GM23248 (cell line): ENCODE measurements at regions not wholly inside any gene's neighbourhood (a gene's known extent, or its start where the extent isn't known, plus 50 kb on each side); places are given as distances from the start of the nearest gene placed in this dataset.
"Not testable (repeated sequence)": the region's sequence is repeated elsewhere in the genome, so short reads cannot be mapped to it uniquely, and the experiment has no call there.

Experiments used
- DNase-seq: peaks from one replicate; pipeline ENCODE4 v3.0.0-alpha.2; 2015
- H2AFZ ChIP-seq: fragments of 200-600 bp; sonication (generic); 2 replicates; pipeline ENCODE4 v1.6.1; 2016; ENCODE audit warnings: antibody characterized with exemption
- H3F3A ChIP-seq: fragments of 200-600 bp; sonication (generic); 2 replicates; pipeline ENCODE4 v1.6.1; 2016; ENCODE audit warnings: mild to moderate bottlenecking, antibody characterized with exemption, mixed run types; ENCODE audit not compliant: insufficient read depth
- H3K27ac ChIP-seq: fragments of 200-600 bp; sonication (generic); 2 replicates; pipeline ENCODE4 v1.5.1; 2016; ENCODE audit warnings: mild to moderate bottlenecking
- H3K27me3 ChIP-seq: fragments of 200-600 bp; sonication (generic); replicated peaks from 2 replicates; pipeline ENCODE4 v1.6.1; 2016; ENCODE audit warnings: mild to moderate bottlenecking; ENCODE audit not compliant: insufficient read depth
- H3K36me3 ChIP-seq: fragments of 200-600 bp; sonication (generic); 2 replicates; pipeline ENCODE4 v1.6.1; 2016; ENCODE audit warnings: low read depth, mild to moderate bottlenecking
- H3K4me1 ChIP-seq: fragments of 200-600 bp; sonication (generic); 2 replicates; pipeline ENCODE4 v1.6.1; 2016; ENCODE audit warnings: mild to moderate bottlenecking; ENCODE audit not compliant: insufficient read depth
- H3K4me2 ChIP-seq: fragments of 200-600 bp; sonication (generic); one replicate; pipeline ENCODE4 v1.6.1; 2016; ENCODE audit warnings: mild to moderate bottlenecking; ENCODE audit not compliant: unreplicated experiment
- H3K4me3 ChIP-seq: fragments of 200-600 bp; sonication (generic); 2 replicates; pipeline ENCODE4 v1.5.1; 2016; ENCODE audit warnings: mild to moderate bottlenecking
- H3K79me2 ChIP-seq: fragments of 200-600 bp; sonication (generic); 2 replicates; pipeline ENCODE4 v1.6.1; 2016; ENCODE audit warnings: mild to moderate bottlenecking; ENCODE audit not compliant: insufficient read depth
- H3K9ac ChIP-seq: fragments of 200-600 bp; sonication (generic); 2 replicates; pipeline ENCODE4 v1.6.1; 2016; ENCODE audit warnings: mild to moderate bottlenecking
- H3K9me2 ChIP-seq: fragments of 200-600 bp; sonication (generic); 2 replicates; pipeline ENCODE4 v1.6.1; 2016; ENCODE audit warnings: mixed run types, mild to moderate bottlenecking, moderate library complexity; ENCODE audit not compliant: insufficient read depth
- H3K9me3 ChIP-seq: fragments of 200-600 bp; sonication (generic); one replicate; pipeline ENCODE4 v1.6.1; 2017; ENCODE audit warnings: low read depth
- H4K20me1 ChIP-seq: fragments of 200-600 bp; sonication (generic); 2 replicates; pipeline ENCODE4 v1.6.0; 2016; ENCODE audit not compliant: insufficient read depth
- EZH2 ChIP-seq: fragments of 200-600 bp; sonication (generic); IDR thresholded peaks from 2 replicates; pipeline ENCODE4 v1.6.1; 2018; ENCODE audit warnings: antibody characterized with exemption, mild to moderate bottlenecking; ENCODE audit not compliant: insufficient read depth, poor library complexity, severe bottlenecking
- EZH2phosphoT487 ChIP-seq: fragments of 200-600 bp; sonication (generic); IDR thresholded peaks from 2 replicates; pipeline ENCODE4 v1.6.1; 2018; ENCODE audit warnings: antibody characterized with exemption, moderate library complexity, mild to moderate bottlenecking, low read depth; ENCODE audit not compliant: insufficient read depth
- WGBS, 2 experiments: methylation state at CpG; one replicate each; pipeline ENCODE4 v1.1.6; 2015 to 2017; ENCODE audit warnings: low lambda C conversion rate in 2 of 2, low coverage in 1 of 2; ENCODE audit errors: missing lambda C conversion rate in 2 of 2; 5-methylcytosine and 5-hydroxymethylcytosine counted together
- in situ Hi-C: fragments of 300-500 bp; cut with MboI; formaldehyde crosslinking; loops from 2 replicates; pipeline ENCODE4 v1.15.0; 2020

- Histone ChIP-seq H3K27ac (no peak overlapping the region), H3K4me3 (no peak overlapping the region), H3K9me2 (no peaks in the 10 kb centered on the region), H3K9me3 (no peaks in the 10 kb centered on the region), H3K27me3 (no peaks in the 10 kb centered on the region), H2AFZ (no peak overlapping the region), H3K4me1 (no peaks in the 10 kb centered on the region), H3K36me3 (no peaks in the 10 kb centered on the region), H3K9ac (no peak overlapping the region), H3F3A (no peaks in the 10 kb centered on the region), H3K4me2 (no peak overlapping the region), H3K79me2 (no peaks in the 10 kb centered on the region), H4K20me1 (no peaks in the 10 kb centered on the region)
- 1% methylated on average over 3 of the region's 3 CpGs for WGBS, 2 experiments
- no peak for TF ChIP-seq EZH2phosphoT487
- no peak for TF ChIP-seq EZH2
- in situ Hi-C loops, result no loop called here
- DNase-seq, result no peak
Measured at GRCh38 chr10:56104487-56104886, 256.6 kb downstream of the ZWINT start.

GRCh38 chr10:56096226-56096517 is 264.9 kb downstream of the ZWINT start:
- Histone ChIP-seq H3K36me3 (no peaks in the 10 kb centered on the region), H3K4me1 (no peaks in the 10 kb centered on the region), H3K9me2 (no peaks in the 10 kb centered on the region), H3K9me3 (no peaks in the 10 kb centered on the region), H3K27me3 (no peaks in the 10 kb centered on the region), H3K9ac (no peak overlapping the region), H3K27ac (no peak overlapping the region), H3K4me3 (no peak overlapping the region), H3K4me2 (no peak overlapping the region), H3F3A (no peaks in the 10 kb centered on the region), H4K20me1 (no peaks in the 10 kb centered on the region), H2AFZ (no peak overlapping the region), H3K79me2 (no peaks in the 10 kb centered on the region)
- 7 to 21% methylated on average over 2 of the region's 2 CpGs for WGBS, 2 experiments
- DNase-seq, result no peak
- TF ChIP-seq EZH2phosphoT487 (no peak), EZH2 (no peak)
- in situ Hi-C loops, result no loop called here

GRCh38 chr10:56095506-56096225 is 265.4 kb downstream of the ZWINT start:
- no peaks in the 10 kb centered on the region for H3K9me3 ChIP-seq
- no peak overlapping the region for H3K9ac ChIP-seq
- H3K36me3 ChIP-seq, result no peaks in the 10 kb centered on the region
- H3K4me2 ChIP-seq, result no peak overlapping the region
- no peaks in the 10 kb centered on the region for H3K27me3 ChIP-seq
- H3K9me2 ChIP-seq, result no peaks in the 10 kb centered on the region
- TF ChIP-seq EZH2phosphoT487 (no peak), EZH2 (no peak)
- H3K27ac ChIP-seq, result no peak overlapping the region
- in situ Hi-C loops, result no loop called here
- 17 to 25% methylated on average over 16 of the region's 16 CpGs for WGBS, 2 experiments
- no peaks in the 10 kb centered on the region for H3F3A ChIP-seq
- no peak for DNase-seq
- H3K4me1 ChIP-seq, result no peaks in the 10 kb centered on the region
- no peaks in the 10 kb centered on the region for H4K20me1 ChIP-seq
- H3K4me3 ChIP-seq, result no peak overlapping the region
- H3K79me2 ChIP-seq, result no peaks in the 10 kb centered on the region
- no peak overlapping the region for H2AFZ ChIP-seq

GRCh38 chr10:56093645-56094044 is 267.4 kb downstream of the ZWINT start:
- H3K4me2 ChIP-seq, H4K20me1 ChIP-seq, DNase-seq, H2AFZ ChIP-seq, H3K36me3 ChIP-seq, H3K9ac ChIP-seq, H3F3A ChIP-seq, H3K79me2 ChIP-seq, H3K4me1 ChIP-seq, H3K4me3 ChIP-seq, H3K9me3 ChIP-seq, in situ Hi-C loops, H3K27me3 ChIP-seq, H3K27ac ChIP-seq, H3K9me2 ChIP-seq: not testable (repeated sequence)

GRCh38 chr10:56091872-56092271 is 269.2 kb downstream of the ZWINT start:
- H3K9me2 ChIP-seq, result no peaks in the 10 kb centered on the region
- H4K20me1 ChIP-seq, result no peaks in the 10 kb centered on the region
- in situ Hi-C loops, result no loop called here
- no peak overlapping the region for H3K9ac ChIP-seq
- DNase-seq, result no peak
- H3K27me3 ChIP-seq, result no peaks in the 10 kb centered on the region
- no peaks in the 10 kb centered on the region for H3K4me1 ChIP-seq
- H3K9me3 ChIP-seq, result no peaks in the 10 kb centered on the region
- H3F3A ChIP-seq, result no peaks in the 10 kb centered on the region
- H3K27ac ChIP-seq, result no peak overlapping the region
- H3K4me2 ChIP-seq, result no peak overlapping the region
- H3K79me2 ChIP-seq, result no peaks in the 10 kb centered on the region
- no peak overlapping the region for H2AFZ ChIP-seq
- no peak for TF ChIP-seq EZH2
- no peak for TF ChIP-seq EZH2phosphoT487
- no peak overlapping the region for H3K4me3 ChIP-seq
- H3K36me3 ChIP-seq, result no peaks in the 10 kb centered on the region
